ENCODE measurements at regions not wholly inside any gene's neighbourhood (a gene's known extent, or its start where the extent isn't known, plus 50 kb on each side); places are given as distances from the start of the nearest gene placed in this dataset.

DNA sequence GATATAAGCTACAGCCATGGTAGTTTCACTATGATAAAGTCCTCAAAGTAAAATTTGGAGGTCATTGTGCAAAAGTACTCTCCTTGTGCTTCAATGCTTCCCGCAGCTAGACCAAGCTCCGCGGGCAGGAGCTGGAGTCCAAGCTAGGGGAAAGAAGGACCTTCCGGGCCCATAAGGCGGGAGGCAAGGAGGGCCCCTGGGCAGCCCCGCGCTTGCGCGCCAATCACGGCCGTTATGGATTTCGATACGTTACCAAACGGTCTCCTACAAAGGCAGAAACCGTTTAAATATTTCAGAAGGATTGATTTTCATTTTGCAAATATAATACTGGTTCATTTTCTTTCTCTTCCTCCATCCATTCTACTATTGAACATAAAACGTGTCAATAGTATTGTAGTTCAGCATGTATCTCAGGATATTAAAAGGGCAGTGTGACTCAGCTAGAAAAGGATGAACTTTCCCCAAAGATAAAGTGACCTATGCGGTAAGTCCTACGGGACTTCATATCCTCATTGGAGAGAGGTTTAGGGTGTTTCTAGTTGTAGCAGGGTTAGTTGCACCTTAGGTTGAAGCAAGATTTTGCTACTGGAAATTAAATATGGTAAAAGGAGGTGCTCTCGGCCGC is 128.0 kb downstream of the KIF20B start:
- Histone ChIP-seq H3K4me3 (no peak overlapping the region), H3K27me3 (no peaks in the 10 kb centered on the region), H3K9me3 (no peaks in the 10 kb centered on the region), H3K36me3 (no peaks in the 10 kb centered on the region), H3K27ac (no peak overlapping the region), H3K4me1 (no peaks in the 10 kb centered on the region)
- intact Hi-C loops (cut with DNase I; ENCODE audit: low total_unique reads) = no loop called here
- TF ChIP-seq, protein P1, sequence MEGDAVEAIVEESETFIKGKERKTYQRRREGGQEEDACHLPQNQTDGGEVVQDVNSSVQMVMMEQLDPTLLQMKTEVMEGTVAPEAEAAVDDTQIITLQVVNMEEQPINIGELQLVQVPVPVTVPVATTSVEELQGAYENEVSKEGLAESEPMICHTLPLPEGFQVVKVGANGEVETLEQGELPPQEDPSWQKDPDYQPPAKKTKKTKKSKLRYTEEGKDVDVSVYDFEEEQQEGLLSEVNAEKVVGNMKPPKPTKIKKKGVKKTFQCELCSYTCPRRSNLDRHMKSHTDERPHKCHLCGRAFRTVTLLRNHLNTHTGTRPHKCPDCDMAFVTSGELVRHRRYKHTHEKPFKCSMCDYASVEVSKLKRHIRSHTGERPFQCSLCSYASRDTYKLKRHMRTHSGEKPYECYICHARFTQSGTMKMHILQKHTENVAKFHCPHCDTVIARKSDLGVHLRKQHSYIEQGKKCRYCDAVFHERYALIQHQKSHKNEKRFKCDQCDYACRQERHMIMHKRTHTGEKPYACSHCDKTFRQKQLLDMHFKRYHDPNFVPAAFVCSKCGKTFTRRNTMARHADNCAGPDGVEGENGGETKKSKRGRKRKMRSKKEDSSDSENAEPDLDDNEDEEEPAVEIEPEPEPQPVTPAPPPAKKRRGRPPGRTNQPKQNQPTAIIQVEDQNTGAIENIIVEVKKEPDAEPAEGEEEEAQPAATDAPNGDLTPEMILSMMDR (IDR thresholded peaks at IDR 0.05) = no peak
- TF ChIP-seq POLR2A (IDR thresholded peaks at IDR 0.05) = no peak
- DNase-seq = no peak

GRCh38 chr10:89829887-89830269 is 128.5 kb downstream of the KIF20B start:
- H3K9me3 ChIP-seq = no peaks in the 10 kb centered on the region
- no peak for TF ChIP-seq POLR2A (IDR thresholded peaks at IDR 0.05)
- TF ChIP-seq, protein P1 (IDR thresholded peaks at IDR 0.05) = no peak
- no peak overlapping the region for H3K27ac ChIP-seq
- no peak for DNase-seq
- H3K36me3 ChIP-seq = no peaks in the 10 kb centered on the region
- intact Hi-C loops (cut with DNase I; ENCODE audit: low total_unique reads) = no loop called here
- no peak overlapping the region for H3K4me3 ChIP-seq
- no peaks in the 10 kb centered on the region for H3K27me3 ChIP-seq
- H3K4me1 ChIP-seq = no peaks in the 10 kb centered on the region

DNA sequence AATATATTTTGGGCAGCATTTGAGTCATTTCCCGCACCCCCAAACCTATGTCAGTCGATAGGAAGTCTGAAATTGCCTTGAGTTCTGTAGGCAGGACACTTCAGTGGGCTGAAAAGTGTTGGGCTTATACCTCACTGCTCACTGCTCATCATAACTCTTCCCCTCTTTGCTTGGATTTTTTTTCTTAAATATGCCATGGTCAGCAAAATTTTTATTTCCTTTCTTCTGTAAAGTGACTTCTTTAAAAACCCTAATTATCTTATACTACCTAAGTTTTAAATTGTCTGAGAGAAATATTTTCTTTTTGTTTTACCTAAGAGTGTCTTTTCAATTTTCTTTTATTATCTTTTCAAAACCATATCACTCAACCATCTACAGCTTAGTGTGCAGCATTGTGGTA is 129.2 kb downstream of the KIF20B start:
- H3K36me3 ChIP-seq = no peaks in the 10 kb centered on the region
- DNase-seq = no peak
- H3K27me3 ChIP-seq = no peaks in the 10 kb centered on the region
- H3K4me3 ChIP-seq = no peak overlapping the region
- H3K9me3 ChIP-seq = no peaks in the 10 kb centered on the region
- no peak overlapping the region for H3K27ac ChIP-seq
- intact Hi-C loops (cut with DNase I; ENCODE audit: low total_unique reads) = no loop called here
- no peaks in the 10 kb centered on the region for H3K4me1 ChIP-seq
- no peak for TF ChIP-seq POLR2A (IDR thresholded peaks at IDR 0.05)
- TF ChIP-seq, protein P1 (IDR thresholded peaks at IDR 0.05) = no peak

DNA sequence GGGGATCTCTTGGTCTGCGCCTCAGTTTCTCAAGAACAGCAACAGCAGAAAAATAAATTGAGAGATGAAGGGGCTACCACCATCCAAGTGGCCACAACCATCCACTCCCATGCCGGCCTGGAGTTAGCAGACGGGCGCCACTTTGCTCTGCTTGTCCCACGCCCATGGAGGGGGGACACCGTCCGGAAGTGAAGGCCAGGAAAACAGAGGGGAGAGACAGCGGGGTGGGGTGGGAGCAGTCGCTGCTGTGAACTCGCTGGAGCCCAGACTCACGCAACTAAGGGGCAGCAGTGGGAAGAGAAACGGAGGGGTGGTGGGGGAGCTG is 135.4 kb downstream of the KIF20B start:
- no peaks in the 10 kb centered on the region for H3K36me3 ChIP-seq
- intact Hi-C loops (cut with DNase I; ENCODE audit: low total_unique reads) = no loop called here
- no peaks in the 10 kb centered on the region for H3K9me3 ChIP-seq
- no peaks in the 10 kb centered on the region for H3K27me3 ChIP-seq
- no peak overlapping the region for H3K27ac ChIP-seq
- TF ChIP-seq POLR2A (IDR thresholded peaks at IDR 0.05) = no peak
- TF ChIP-seq, protein P1 (IDR thresholded peaks at IDR 0.05) = no peak
- no peaks in the 10 kb centered on the region for H3K4me1 ChIP-seq
- no peak for DNase-seq
- peak overlapping the region; percentile 19 to 41 for H3K4me3 ChIP-seq

GRCh38 chr10:89837165-89838043 is 136.0 kb downstream of the KIF20B start:
- Histone ChIP-seq H3K36me3 (no peaks in the 10 kb centered on the region), H3K27ac (no peak overlapping the region), H3K4me3 (peak overlapping the region; percentile 19 to 41), H3K4me1 (no peaks in the 10 kb centered on the region), H3K27me3 (no peaks in the 10 kb centered on the region), H3K9me3 (no peaks in the 10 kb centered on the region)
- DNase-seq = peak in 1 of 2 donors; percentile 14
- TF ChIP-seq, protein P1 (IDR thresholded peaks at IDR 0.05) = no peak
- TF ChIP-seq POLR2A (IDR thresholded peaks at IDR 0.05) = no peak
- intact Hi-C loops (cut with DNase I; ENCODE audit: low total_unique reads) = no loop called here
